H9 (cell line): ENCODE measurements at regions not wholly inside any gene's neighbourhood (a gene's known extent, or its start where the extent isn't known, plus 50 kb on each side); places are given as distances from the start of the nearest gene placed in this dataset.

Source experiments
- DNase-seq: peaks from one replicate; pipeline ENCODE4 v3.0.0-alpha.2; 2017
- H2AFZ ChIP-seq: one replicate; pipeline ENCODE4 v1.6.1; 2013; ENCODE audit warnings: mild to moderate bottlenecking, low read length, control low read depth, moderate library complexity
- H2AK5ac ChIP-seq: 2 replicates; pipeline ENCODE4 v1.6.1; 2013; ENCODE audit warnings: low read length, control low read depth, mixed read lengths; ENCODE audit not compliant: insufficient read length
- H2BK120ac ChIP-seq: one replicate; pipeline ENCODE4 v1.6.1; 2013; ENCODE audit warnings: low read depth, mild to moderate bottlenecking, low read length, control low read depth, inconsistent platforms; ENCODE audit not compliant: poor library complexity, severe bottlenecking
- H2BK12ac ChIP-seq: 2 replicates; pipeline ENCODE4 v1.6.1; 2013; ENCODE audit warnings: low read length, control low read depth, mixed read lengths, low read depth; ENCODE audit not compliant: insufficient read length
- H2BK15ac ChIP-seq: 2 replicates; pipeline ENCODE4 v1.6.1; 2013; ENCODE audit warnings: low read depth, low read length, control low read depth
- H2BK20ac ChIP-seq: one replicate; pipeline ENCODE4 v1.6.1; 2013; ENCODE audit warnings: low read depth, mild to moderate bottlenecking, low read length, control low read depth, inconsistent platforms; ENCODE audit not compliant: poor library complexity, severe bottlenecking
- H2BK5ac ChIP-seq: 2 replicates; pipeline ENCODE4 v1.6.1; 2013; ENCODE audit warnings: low read length, control low read depth, mixed read lengths; ENCODE audit not compliant: insufficient read length
- H3K14ac ChIP-seq: 2 replicates; pipeline ENCODE4 v1.6.1; 2013; ENCODE audit warnings: low read length, control low read depth; ENCODE audit not compliant: insufficient read depth
- H3K18ac ChIP-seq: 2 replicates; pipeline ENCODE4 v1.6.1; 2013; ENCODE audit warnings: low read depth, mild to moderate bottlenecking, mixed read lengths, low read length, control low read depth; ENCODE audit not compliant: insufficient read length
- H3K23ac ChIP-seq: 2 replicates; pipeline ENCODE4 v1.6.1; 2013; ENCODE audit warnings: low read length, control low read depth, mixed read lengths, low read depth; ENCODE audit not compliant: insufficient read length
- H3K23me2 ChIP-seq: 2 replicates; pipeline ENCODE4 v1.6.1; 2013; ENCODE audit warnings: low read depth, mild to moderate bottlenecking, mixed read lengths, low read length, control low read depth; ENCODE audit not compliant: insufficient read length, poor library complexity, severe bottlenecking
- H3K27ac ChIP-seq: 2 replicates; pipeline ENCODE4 v1.5.1; 2013; ENCODE audit warnings: low read length, control low read depth, mixed read lengths, low read depth; ENCODE audit not compliant: insufficient read length
- H3K27me3 ChIP-seq: 2 replicates; pipeline ENCODE4 v1.6.1; 2013; ENCODE audit warnings: low read length, control low read depth, inconsistent platforms; ENCODE audit not compliant: insufficient read depth
- H3K4ac ChIP-seq: 2 replicates; pipeline ENCODE4 v1.6.1; 2013; ENCODE audit warnings: low read depth, mild to moderate bottlenecking, control low read depth, inconsistent platforms, low read length, moderate library complexity
- H3K4me1 ChIP-seq: 2 replicates; pipeline ENCODE4 v1.6.1; 2013; ENCODE audit warnings: low read length, control low read depth, inconsistent platforms; ENCODE audit not compliant: insufficient read depth
- H3K4me2 ChIP-seq: 2 replicates; pipeline ENCODE4 v1.6.1; 2013; ENCODE audit warnings: low read length, control low read depth, mixed read lengths; ENCODE audit not compliant: insufficient read length, insufficient read depth
- H3K56ac ChIP-seq: 2 replicates; pipeline ENCODE4 v1.6.1; 2013; ENCODE audit warnings: low read depth, mild to moderate bottlenecking, mixed read lengths, low read length, control low read depth; ENCODE audit not compliant: insufficient read length
- H3K79me1 ChIP-seq: 2 replicates; pipeline ENCODE4 v1.6.1; 2013; ENCODE audit warnings: low read depth, mild to moderate bottlenecking, moderate library complexity, low read length, control low read depth, inconsistent platforms; ENCODE audit not compliant: insufficient read depth, poor library complexity, severe bottlenecking
- H3K79me2 ChIP-seq: 2 replicates; pipeline ENCODE4 v1.6.1; 2013; ENCODE audit warnings: low read length, control low read depth, inconsistent platforms; ENCODE audit not compliant: insufficient read depth
- H3K9ac ChIP-seq: 2 replicates; pipeline ENCODE4 v1.6.1; 2013; ENCODE audit warnings: low read length, control low read depth, mixed read lengths; ENCODE audit not compliant: insufficient read length; ENCODE audit errors: extremely low read depth
- H3K9me3 ChIP-seq: one replicate; pipeline ENCODE4 v1.6.1; 2013; ENCODE audit warnings: low read depth, low read length, inconsistent platforms; ENCODE audit not compliant: control insufficient read depth
- H3T11ph ChIP-seq: one replicate; pipeline ENCODE4 v1.6.1; 2013; ENCODE audit warnings: mild to moderate bottlenecking, low read length, control low read depth, inconsistent platforms
- H4K20me1 ChIP-seq: one replicate; pipeline ENCODE4 v1.6.1; 2013; ENCODE audit not compliant: control insufficient read depth, insufficient read length, insufficient read depth
- H4K5ac ChIP-seq: 2 replicates; pipeline ENCODE4 v1.6.1; 2013; ENCODE audit warnings: low read depth, mild to moderate bottlenecking, mixed read lengths, low read length, control low read depth; ENCODE audit not compliant: insufficient read length
- H4K8ac ChIP-seq: replicated peaks from 2 replicates; pipeline ENCODE4 v1.6.1; 2013; ENCODE audit warnings: low read length, control low read depth, mixed read lengths, low read depth; ENCODE audit not compliant: insufficient read length
- H4K91ac ChIP-seq: 2 replicates; pipeline ENCODE4 v1.6.1; 2013; ENCODE audit warnings: low read depth, mild to moderate bottlenecking, moderate library complexity, mixed read lengths, low read length, control low read depth; ENCODE audit not compliant: insufficient read length
- H3K27ac Mint-ChIP-seq, 3 experiments: 2 replicates in 2 of 3; 3 replicates in 1 of 3; pipeline ENCODE4 v1.8.0; 2020 to 2021; ENCODE audit warnings: mixed read lengths in 3 of 3, mild to moderate bottlenecking in 1 of 3, moderate library complexity in 1 of 3
- H3K27me3 Mint-ChIP-seq: 2 replicates; pipeline ENCODE4 v1.8.0; 2021; ENCODE audit warnings: low read depth, mild to moderate bottlenecking, moderate library complexity, mixed read lengths
- H3K36me3 Mint-ChIP-seq, 3 experiments: 2 replicates in 2 of 3; 3 replicates in 1 of 3; pipeline ENCODE4 v1.8.0; 2020 to 2021; ENCODE audit warnings: low read depth in 3 of 3, mixed read lengths in 3 of 3; ENCODE audit not compliant: insufficient read depth in 1 of 3
- H3K4me1 Mint-ChIP-seq, 2 experiments: 2 replicates each; pipeline ENCODE4 v1.8.0; 2020; ENCODE audit warnings: mixed read lengths in 2 of 2
- H3K4me3 Mint-ChIP-seq, 2 experiments: 2 replicates in 1 of 2; 3 replicates in 1 of 2; pipeline ENCODE4 v1.8.0; 2020 to 2021; ENCODE audit warnings: mild to moderate bottlenecking in 2 of 2, mixed read lengths in 2 of 2, moderate library complexity in 1 of 2
- H3K9me3 Mint-ChIP-seq, 2 experiments: 2 replicates in 1 of 2; 3 replicates in 1 of 2; pipeline ENCODE4 v1.8.0; 2020; ENCODE audit warnings: mild to moderate bottlenecking in 2 of 2, mixed read lengths in 2 of 2, moderate library complexity in 1 of 2
- WGBS: extraction: QIAGEN DNeasy Blood & Tissue Kit; methylation state at CpG from one replicate; pipeline ENCODE4 v1.1.7; 2013; ENCODE audit warnings: missing lambda C conversion rate, low lambda C conversion rate, mixed read lengths; ENCODE audit not compliant: insufficient read length; ENCODE audit errors: extremely low coverage; 5-methylcytosine and 5-hydroxymethylcytosine counted together
- TF ChIP-seq, protein P1 (sequence below): fragments of 200-600 bp; sonication (generic); conservative IDR thresholded peaks from 3 replicates; pipeline ENCODE4 v1.8.0; 2021; ENCODE audit warnings: antibody characterized with exemption, mild to moderate bottlenecking

DNA sequence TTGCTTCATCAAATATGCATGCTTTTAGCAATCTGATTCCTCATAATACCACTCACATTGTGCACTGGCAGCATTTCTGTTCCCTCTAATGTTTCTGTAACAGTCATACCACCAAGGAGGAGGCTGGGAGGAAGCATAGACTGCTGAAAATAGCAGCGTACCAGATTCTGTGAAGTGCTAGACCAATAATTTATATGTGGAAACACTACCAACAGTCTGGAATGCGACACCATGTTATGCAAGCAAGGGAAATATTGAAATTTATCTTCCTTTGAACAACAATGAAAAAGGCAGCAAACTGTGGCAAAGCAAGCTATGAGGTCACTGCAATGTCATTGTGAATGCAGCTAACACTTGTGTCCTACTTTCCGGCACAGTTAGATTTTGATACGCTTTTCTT lies 1388.0 kb downstream of the EFNB2 start:
- Histone ChIP-seq H3K27ac (no peak overlapping the region), H4K20me1 (no peaks in the 10 kb centered on the region), H2BK15ac (no peak overlapping the region), H3K4me1 (no peaks in the 10 kb centered on the region), H3K79me1 (no peaks in the 10 kb centered on the region), H4K5ac (no peak overlapping the region), H3K9ac (no peak overlapping the region), H2BK20ac (no peak overlapping the region), H2BK12ac (no peak overlapping the region), H2AK5ac (no peak overlapping the region), H2AFZ (no peak overlapping the region), H3K27me3 (no peaks in the 10 kb centered on the region), H4K8ac (no peak overlapping the region), H3K4ac (no peak overlapping the region), H3K14ac (no peak overlapping the region), H3K23me2 (no peaks in the 10 kb centered on the region), H3K9me3 (no peaks in the 10 kb centered on the region), H3K4me2 (no peak overlapping the region), H3K23ac (no peak overlapping the region), H2BK5ac (no peak overlapping the region), H3K79me2 (no peaks in the 10 kb centered on the region), H3K56ac (no peak overlapping the region), H2BK120ac (no peak overlapping the region), H3K18ac (no peak overlapping the region), H4K91ac (no peak overlapping the region), H3T11ph (no peak overlapping the region)
- Mint-ChIP-seq H3K9me3 (no peaks in the 10 kb centered on the region; a peak in 4 of 5 replicates), H3K36me3 (no peaks in the 10 kb centered on the region), H3K4me3 (no peak overlapping the region), H3K27me3 (no peaks in the 10 kb centered on the region), H3K27ac (no peak overlapping the region), H3K4me1 (no peaks in the 10 kb centered on the region)
- TF ChIP-seq, protein P1, sequence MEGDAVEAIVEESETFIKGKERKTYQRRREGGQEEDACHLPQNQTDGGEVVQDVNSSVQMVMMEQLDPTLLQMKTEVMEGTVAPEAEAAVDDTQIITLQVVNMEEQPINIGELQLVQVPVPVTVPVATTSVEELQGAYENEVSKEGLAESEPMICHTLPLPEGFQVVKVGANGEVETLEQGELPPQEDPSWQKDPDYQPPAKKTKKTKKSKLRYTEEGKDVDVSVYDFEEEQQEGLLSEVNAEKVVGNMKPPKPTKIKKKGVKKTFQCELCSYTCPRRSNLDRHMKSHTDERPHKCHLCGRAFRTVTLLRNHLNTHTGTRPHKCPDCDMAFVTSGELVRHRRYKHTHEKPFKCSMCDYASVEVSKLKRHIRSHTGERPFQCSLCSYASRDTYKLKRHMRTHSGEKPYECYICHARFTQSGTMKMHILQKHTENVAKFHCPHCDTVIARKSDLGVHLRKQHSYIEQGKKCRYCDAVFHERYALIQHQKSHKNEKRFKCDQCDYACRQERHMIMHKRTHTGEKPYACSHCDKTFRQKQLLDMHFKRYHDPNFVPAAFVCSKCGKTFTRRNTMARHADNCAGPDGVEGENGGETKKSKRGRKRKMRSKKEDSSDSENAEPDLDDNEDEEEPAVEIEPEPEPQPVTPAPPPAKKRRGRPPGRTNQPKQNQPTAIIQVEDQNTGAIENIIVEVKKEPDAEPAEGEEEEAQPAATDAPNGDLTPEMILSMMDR: no peak
- DNase-seq: no peak
- WGBS: no CpG with 5 or more reads among the region's 4 CpGs
